IMR-90 (cell line): ENCODE measurements at regions not wholly inside any gene's neighbourhood (a gene's known extent, or its start where the extent isn't known, plus 50 kb on each side); places are given as distances from the start of the nearest gene placed in this dataset.

ENCODE experiments used
- ATAC-seq: fragments of 200-7000 bp; cut with Tn5 transposase; 2 replicates; pipeline ENCODE4 v1.9.1; 2020; ENCODE audit warnings: low read depth, mild to moderate bottlenecking, moderate library complexity
- BruUV-seq: library from RNA; stranded (reverse); fragments of 400-500 nt; replicated peaks from 2 replicates; lab custom pipeline; 2021; lab: Mats Ljungman, UMichigan
- CTCF ChIA-PET: fragments of 300-600 bp; formaldehyde crosslinking; extraction: SDS; loops from one replicate; lab custom pipeline; 2021; ENCODE audit warnings: antibody characterized with exemption; lab: Yijun Ruan, JAX
- POLR2A ChIA-PET: fragments of 300-600 bp; sonication (Branson Sonifier 250); formaldehyde crosslinking; loops from one replicate; lab custom pipeline; 2022; ENCODE audit warnings: antibody characterized with exemption; ENCODE audit not compliant: unreplicated experiment; lab: Charles Lee
- DNase-seq: peaks from one replicate; pipeline ENCODE4 v3.0.0; 2013
- H2AFZ ChIP-seq: replicated peaks from 2 replicates; pipeline ENCODE3; 2013; ENCODE audit warnings: low read length, mild to moderate bottlenecking; ENCODE audit not compliant: poor library complexity
- H2AK5ac ChIP-seq: 2 replicates; pipeline ENCODE4 v1.6.1; 2013; ENCODE audit warnings: low read depth, low read length, inconsistent platforms
- H2AK9ac ChIP-seq: replicated peaks from 2 replicates; pipeline ENCODE3; 2013; ENCODE audit warnings: mild to moderate bottlenecking, low read depth, low read length, moderate library complexity; ENCODE audit not compliant: poor library complexity
- H2BK120ac ChIP-seq: 2 replicates; pipeline ENCODE4 v1.6.1; 2013; ENCODE audit warnings: low read depth, low read length, inconsistent platforms
- H2BK15ac ChIP-seq: 3 replicates; pipeline ENCODE4 v1.6.1; 2013; ENCODE audit warnings: low read depth, low read length, inconsistent platforms
- H2BK20ac ChIP-seq: 2 replicates; pipeline ENCODE4 v1.6.1; 2013; ENCODE audit warnings: low read depth, mild to moderate bottlenecking, inconsistent platforms, low read length, moderate library complexity
- H2BK5ac ChIP-seq: 2 replicates; pipeline ENCODE4 v1.6.1; 2013; ENCODE audit warnings: mild to moderate bottlenecking, low read depth, low read length, inconsistent platforms; ENCODE audit not compliant: poor library complexity, severe bottlenecking
- H3K14ac ChIP-seq: replicated peaks from 2 replicates; pipeline ENCODE4 v1.6.1; 2013; ENCODE audit warnings: low read depth, low read length, inconsistent platforms
- H3K18ac ChIP-seq: 2 replicates; pipeline ENCODE4 v1.6.1; 2013; ENCODE audit warnings: low read depth, low read length, control low read depth
- H3K23ac ChIP-seq: 2 replicates; pipeline ENCODE4 v1.6.1; 2013; ENCODE audit warnings: low read depth, low read length, inconsistent platforms
- H3K27ac ChIP-seq: 2 replicates; pipeline ENCODE4 v1.5.1; 2013; ENCODE audit warnings: mild to moderate bottlenecking, control low read depth, low read length; ENCODE audit not compliant: insufficient read depth
- H3K27me3 ChIP-seq: 2 replicates; pipeline ENCODE4 v1.6.1; 2013; ENCODE audit warnings: low read length; ENCODE audit not compliant: control insufficient read depth, insufficient read depth
- H3K36me3 ChIP-seq: 2 replicates; pipeline ENCODE4 v1.6.1; 2013; ENCODE audit warnings: low read length, mixed read lengths; ENCODE audit not compliant: control insufficient read depth, insufficient read depth
- H3K4ac ChIP-seq: 2 replicates; pipeline ENCODE4 v1.6.1; 2013; ENCODE audit warnings: low read depth, low read length, inconsistent platforms
- H3K4me1 ChIP-seq: 2 replicates; pipeline ENCODE4 v1.6.1; 2013; ENCODE audit warnings: low read length, mixed read lengths; ENCODE audit not compliant: control insufficient read depth, insufficient read depth
- H3K4me2 ChIP-seq: 2 replicates; pipeline ENCODE4 v1.6.1; 2013; ENCODE audit warnings: low read depth, mild to moderate bottlenecking, control low read depth, low read length, moderate library complexity
- H3K4me3 ChIP-seq: 2 replicates; pipeline ENCODE4 v1.5.1; 2013; ENCODE audit warnings: low read depth, mild to moderate bottlenecking, control low read depth, low read length, moderate library complexity; ENCODE audit not compliant: insufficient read depth
- H3K56ac ChIP-seq: 2 replicates; pipeline ENCODE4 v1.6.1; 2013; ENCODE audit warnings: low read length, inconsistent platforms; ENCODE audit not compliant: insufficient read depth; ENCODE audit errors: extremely low read depth
- H3K79me1 ChIP-seq, 2 experiments: 2 replicates each; pipeline ENCODE4 v1.6.1; 2013; ENCODE audit warnings: low read length in 2 of 2, inconsistent platforms in 1 of 2, low read depth in 1 of 2
- H3K9ac ChIP-seq: 2 replicates; pipeline ENCODE4 v1.6.1; 2013; ENCODE audit warnings: low read depth, low read length, control low read depth
- H3K9me1 ChIP-seq: 2 replicates; pipeline ENCODE4 v1.6.1; 2013; ENCODE audit warnings: low read length, inconsistent platforms; ENCODE audit not compliant: insufficient read depth
- H3K9me3 ChIP-seq: 2 replicates; pipeline ENCODE4 v1.6.1; 2013; ENCODE audit warnings: low read length; ENCODE audit not compliant: control insufficient read depth, insufficient read depth
- H4K20me1 ChIP-seq: 2 replicates; pipeline ENCODE4 v1.6.1; 2013; ENCODE audit warnings: low read length, inconsistent platforms; ENCODE audit not compliant: insufficient read depth
- H4K5ac ChIP-seq: 2 replicates; pipeline ENCODE4 v1.6.1; 2013; ENCODE audit warnings: mild to moderate bottlenecking, low read depth, low read length, control low read depth
- H4K8ac ChIP-seq, 2 experiments: 2 replicates each; pipeline ENCODE4 v1.6.1; 2013; ENCODE audit warnings: low read depth in 2 of 2, low read length in 2 of 2, control low read depth in 1 of 2, inconsistent platforms in 1 of 2
- H4K91ac ChIP-seq: 2 replicates; pipeline ENCODE4 v1.6.1; 2013; ENCODE audit warnings: low read depth, low read length, inconsistent platforms; ENCODE audit not compliant: insufficient read depth
- BHLHE40 ChIP-seq: fragments of 150-350 bp; IDR thresholded peaks from 2 replicates; pipeline ENCODE4 v1.6.1; 2016; ENCODE audit warnings: mild to moderate bottlenecking, low read depth, low read length
- CEBPB ChIP-seq: IDR thresholded peaks from 2 replicates; pipeline ENCODE4 v1.6.1; 2012; ENCODE audit warnings: low read depth, low read length, improper control_type of control experiment
- CHD1 ChIP-seq: IDR thresholded peaks from 2 replicates; pipeline ENCODE4 v1.6.1; 2012; ENCODE audit warnings: low read depth, low read length, improper control_type of control experiment
- CTCF ChIP-seq: conservative IDR thresholded peaks from 2 replicates; pipeline ENCODE4 v1.5.1; 2012; ENCODE audit warnings: mild to moderate bottlenecking, low read depth, low read length, improper control_type of control experiment
- ELK1 ChIP-seq: fragments of 150-350 bp; IDR thresholded peaks from 2 replicates; pipeline ENCODE4 v1.6.1; 2016; ENCODE audit warnings: low read depth, mild to moderate bottlenecking, low read length, moderate library complexity, borderline replicate concordance
- FOS ChIP-seq: fragments of 150-350 bp; IDR thresholded peaks from 2 replicates; pipeline ENCODE4 v1.6.1; 2016; ENCODE audit warnings: low read depth, low read length
- MAFK ChIP-seq: IDR thresholded peaks from 2 replicates; pipeline ENCODE4 v1.6.1; 2012; ENCODE audit warnings: low read depth, low read length, improper control_type of control experiment
- MAZ ChIP-seq: IDR thresholded peaks from 2 replicates; pipeline ENCODE4 v1.6.1; 2012; ENCODE audit warnings: low read depth, mild to moderate bottlenecking, low read length, improper control_type of control experiment, moderate library complexity, borderline replicate concordance
- MXI1 ChIP-seq: IDR thresholded peaks from 2 replicates; pipeline ENCODE4 v1.6.1; 2012; ENCODE audit warnings: low read depth, mild to moderate bottlenecking, low read length, moderate library complexity, borderline replicate concordance
- NFE2L2 ChIP-seq: fragments of 150-350 bp; IDR thresholded peaks from 2 replicates; pipeline ENCODE4 v1.6.1; 2016; ENCODE audit warnings: low read depth, mild to moderate bottlenecking, low read length
- POLR2A ChIP-seq: IDR thresholded peaks from 2 replicates; pipeline ENCODE4 v1.6.1; 2012; ENCODE audit warnings: mild to moderate bottlenecking, low read depth, low read length
- RAD21 ChIP-seq: IDR thresholded peaks from 2 replicates; pipeline ENCODE4 v1.6.1; 2012; ENCODE audit warnings: low read length, improper control_type of control experiment
- RCOR1 ChIP-seq: IDR thresholded peaks from 2 replicates; pipeline ENCODE4 v1.6.1; 2012; ENCODE audit warnings: mild to moderate bottlenecking, low read length, improper control_type of control experiment; ENCODE audit not compliant: insufficient replicate concordance
- RFX5 ChIP-seq: IDR thresholded peaks from 2 replicates; pipeline ENCODE4 v1.8.0; 2012; ENCODE audit warnings: low read depth, mild to moderate bottlenecking, low read length, moderate library complexity
- SMC3 ChIP-seq: fragments of 150-350 bp; IDR thresholded peaks from 2 replicates; pipeline ENCODE4 v1.6.1; 2016; ENCODE audit warnings: low read depth, mild to moderate bottlenecking, antibody characterized with exemption, low read length, moderate library complexity
- USF2 ChIP-seq: fragments of 150-350 bp; IDR thresholded peaks from 2 replicates; pipeline ENCODE4 v1.6.1; 2017; ENCODE audit warnings: mild to moderate bottlenecking, antibody characterized with exemption, low read length, low read depth
- WGBS, 2 experiments: methylation state at CpG; one replicate each; pipeline versions ENCODE4 v1.1.5 to v1.1.7; 2013; ENCODE audit warnings: missing lambda C conversion rate in 2 of 2; ENCODE audit not compliant: insufficient read length in 1 of 2; ENCODE audit errors: extremely low coverage in 2 of 2; 5-methylcytosine and 5-hydroxymethylcytosine counted together
- dilution Hi-C: fragments of 300-500 bp; cut with HindIII; formaldehyde crosslinking; loops from one replicate; pipeline ENCODE4 v1.14.3; 2018; ENCODE audit warnings: low sequenced_read_pairs; ENCODE audit not compliant: unreplicated experiment
- in situ Hi-C: fragments of 300-500 bp; cut with MboI; formaldehyde crosslinking; loops from 3 replicates; pipeline ENCODE4 v1.14.3; 2019; ENCODE audit warnings: low sequenced_read_pairs, inconsistent platforms, mixed read lengths
- intact Hi-C: fragments of 100-400 bp; cut with micrococcal nuclease; formaldehyde crosslinking; loops from 2 replicates; pipeline ENCODE4 v1.10.0; 2022

GRCh38 chr10:6734286-6734685 is 154.2 kb upstream of the PRKCQ start:
- H3K9me3 ChIP-seq = no peaks in the 10 kb centered on the region
- 0 out of 2 replicates have a peak overlapping the region, but pooled peaks have one; percentile 16 for H3K4ac ChIP-seq
- no peaks in the 10 kb centered on the region for H3K36me3 ChIP-seq
- no peak overlapping the region for H3K14ac ChIP-seq
- H2AK5ac ChIP-seq = no peak overlapping the region
- no peak overlapping the region for H2BK20ac ChIP-seq
- H3K23ac ChIP-seq = no peak overlapping the region
- H2BK5ac ChIP-seq = no peak overlapping the region
- DNase-seq (no peak), ATAC-seq (no peak)
- CTCF ChIA-PET = no interaction called here
- no peak overlapping the region for H3K56ac ChIP-seq
- H4K5ac ChIP-seq = no peak overlapping the region
- 79% methylated on average over 10 of the region's 11 CpGs; no CpG with 5 or more reads in 1 of the 2 experiments for WGBS, 2 experiments
- no peak overlapping the region for H3K4me3 ChIP-seq
- H3K4me1 ChIP-seq = peaks cover 26% of the 10 kb centered on the region
- H3K27ac ChIP-seq = no peak overlapping the region
- peaks cover 14% of the 10 kb centered on the region for H3K9me1 ChIP-seq
- dilution Hi-C loops = no loop called here
- no peak overlapping the region for H2BK120ac ChIP-seq
- H4K91ac ChIP-seq = no peak overlapping the region
- H3K27me3 ChIP-seq = no peaks in the 10 kb centered on the region
- no peak overlapping the region for H3K18ac ChIP-seq
- H3K79me1 ChIP-seq = no peaks in the 10 kb centered on the region; a peak in 1 of 4 replicates
- H3K4me2 ChIP-seq = no peak overlapping the region
- H3K9ac ChIP-seq = no peak overlapping the region
- no peak for TF ChIP-seq FOS
- no peak for TF ChIP-seq CTCF
- TF ChIP-seq RAD21 = no peak
- TF ChIP-seq MXI1 = no peak
- no peak for TF ChIP-seq BHLHE40
- no peak for TF ChIP-seq RFX5
- no peak for TF ChIP-seq CHD1
- TF ChIP-seq RCOR1 = no peak
- TF ChIP-seq NFE2L2 = no peak
- TF ChIP-seq MAZ = no peak
- no peak for TF ChIP-seq POLR2A
- TF ChIP-seq MAFK = no peak
- no peak for TF ChIP-seq USF2
- TF ChIP-seq SMC3 = no peak
- TF ChIP-seq CEBPB = no peak
- TF ChIP-seq ELK1 = no peak
- BruUV-seq = no TSS peak
- H2BK15ac ChIP-seq = no peak overlapping the region
- intact Hi-C loops = no loop called here
- H4K20me1 ChIP-seq = no peaks in the 10 kb centered on the region
- H4K8ac ChIP-seq = no peak overlapping the region
- in situ Hi-C loops = loop anchor here (25.0 kb wide), 2 partner anchors 497 to 1053 kb away; partner anchors contain the start of genes ATP5F1C and KIN
- H2AK9ac ChIP-seq = no peak overlapping the region
- POLR2A ChIA-PET = no interaction called here
- no peak overlapping the region for H2AFZ ChIP-seq
